OCI-LY3 (cell line): ENCODE measurements at regions not wholly inside any gene's neighbourhood (a gene's known extent, or its start where the extent isn't known, plus 50 kb on each side); places are given as distances from the start of the nearest gene placed in this dataset.

Source experiments
- EZH2phosphoT487 ChIP-seq: fragments of 200-600 bp; shearing (Covaris generic); IDR thresholded peaks from 2 replicates; pipeline ENCODE4 v1.6.1; 2018; ENCODE audit warnings: antibody characterized with exemption, mixed run types, low read depth
- TF ChIP-seq, protein P1 (sequence below): fragments of 200-600, 300-600 bp; sonication (generic); IDR thresholded peaks from 2 replicates; pipeline ENCODE4 v1.5.1; 2014; ENCODE audit warnings: antibody characterized with exemption, low read length, low read depth

- TF ChIP-seq, protein P1, sequence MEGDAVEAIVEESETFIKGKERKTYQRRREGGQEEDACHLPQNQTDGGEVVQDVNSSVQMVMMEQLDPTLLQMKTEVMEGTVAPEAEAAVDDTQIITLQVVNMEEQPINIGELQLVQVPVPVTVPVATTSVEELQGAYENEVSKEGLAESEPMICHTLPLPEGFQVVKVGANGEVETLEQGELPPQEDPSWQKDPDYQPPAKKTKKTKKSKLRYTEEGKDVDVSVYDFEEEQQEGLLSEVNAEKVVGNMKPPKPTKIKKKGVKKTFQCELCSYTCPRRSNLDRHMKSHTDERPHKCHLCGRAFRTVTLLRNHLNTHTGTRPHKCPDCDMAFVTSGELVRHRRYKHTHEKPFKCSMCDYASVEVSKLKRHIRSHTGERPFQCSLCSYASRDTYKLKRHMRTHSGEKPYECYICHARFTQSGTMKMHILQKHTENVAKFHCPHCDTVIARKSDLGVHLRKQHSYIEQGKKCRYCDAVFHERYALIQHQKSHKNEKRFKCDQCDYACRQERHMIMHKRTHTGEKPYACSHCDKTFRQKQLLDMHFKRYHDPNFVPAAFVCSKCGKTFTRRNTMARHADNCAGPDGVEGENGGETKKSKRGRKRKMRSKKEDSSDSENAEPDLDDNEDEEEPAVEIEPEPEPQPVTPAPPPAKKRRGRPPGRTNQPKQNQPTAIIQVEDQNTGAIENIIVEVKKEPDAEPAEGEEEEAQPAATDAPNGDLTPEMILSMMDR: no peak
- no peak for TF ChIP-seq EZH2phosphoT487
Measured at GRCh38 chr14:101633276-101633675, 72.0 kb downstream of the DIO3 start.
